ENCODE measurements at regions not wholly inside any gene's neighbourhood (a gene's known extent, or its start where the extent isn't known, plus 50 kb on each side); places are given as distances from the start of the nearest gene placed in this dataset.

- Mint-ChIP-seq H3K36me3 (ENCODE audit: low read depth, unreplicated experiment) (no peaks in the 10 kb centered on the region), H3K4me3 (ENCODE audit: unreplicated experiment) (no peak overlapping the region), H3K27ac (ENCODE audit: unreplicated experiment) (no peak overlapping the region), H3K9me3 (ENCODE audit: unreplicated experiment) (no peaks in the 10 kb centered on the region), H3K27me3 (ENCODE audit: unreplicated experiment) (no peaks in the 10 kb centered on the region), H3K4me1 (ENCODE audit: unreplicated experiment) (no peaks in the 10 kb centered on the region)
- TF ChIP-seq, protein P1, sequence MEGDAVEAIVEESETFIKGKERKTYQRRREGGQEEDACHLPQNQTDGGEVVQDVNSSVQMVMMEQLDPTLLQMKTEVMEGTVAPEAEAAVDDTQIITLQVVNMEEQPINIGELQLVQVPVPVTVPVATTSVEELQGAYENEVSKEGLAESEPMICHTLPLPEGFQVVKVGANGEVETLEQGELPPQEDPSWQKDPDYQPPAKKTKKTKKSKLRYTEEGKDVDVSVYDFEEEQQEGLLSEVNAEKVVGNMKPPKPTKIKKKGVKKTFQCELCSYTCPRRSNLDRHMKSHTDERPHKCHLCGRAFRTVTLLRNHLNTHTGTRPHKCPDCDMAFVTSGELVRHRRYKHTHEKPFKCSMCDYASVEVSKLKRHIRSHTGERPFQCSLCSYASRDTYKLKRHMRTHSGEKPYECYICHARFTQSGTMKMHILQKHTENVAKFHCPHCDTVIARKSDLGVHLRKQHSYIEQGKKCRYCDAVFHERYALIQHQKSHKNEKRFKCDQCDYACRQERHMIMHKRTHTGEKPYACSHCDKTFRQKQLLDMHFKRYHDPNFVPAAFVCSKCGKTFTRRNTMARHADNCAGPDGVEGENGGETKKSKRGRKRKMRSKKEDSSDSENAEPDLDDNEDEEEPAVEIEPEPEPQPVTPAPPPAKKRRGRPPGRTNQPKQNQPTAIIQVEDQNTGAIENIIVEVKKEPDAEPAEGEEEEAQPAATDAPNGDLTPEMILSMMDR (IDR thresholded peaks at IDR 0.05; ENCODE audit: unreplicated experiment): no peak
- DNase-seq (ENCODE audit: low spot score): no peak
Observed at GRCh38 chr11:104630352-104630751, 267.9 kb downstream of the CASP12 start.

GRCh38 chr11:104625246-104625645 is 273.0 kb downstream of the CASP12 start:
- no peak overlapping the region for H3K4me3 Mint-ChIP-seq (ENCODE audit: unreplicated experiment)
- no peak for DNase-seq (ENCODE audit: low spot score)
- no peaks in the 10 kb centered on the region for H3K27me3 Mint-ChIP-seq (ENCODE audit: unreplicated experiment)
- no peaks in the 10 kb centered on the region for H3K36me3 Mint-ChIP-seq (ENCODE audit: low read depth, unreplicated experiment)
- no peak overlapping the region for H3K27ac Mint-ChIP-seq (ENCODE audit: unreplicated experiment)
- H3K9me3 Mint-ChIP-seq (ENCODE audit: unreplicated experiment): no peaks in the 10 kb centered on the region
- peaks cover 9% of the 10 kb centered on the region for H3K4me1 Mint-ChIP-seq (ENCODE audit: unreplicated experiment)
- TF ChIP-seq, protein P1 (IDR thresholded peaks at IDR 0.05; ENCODE audit: unreplicated experiment): no peak

- Mint-ChIP-seq H3K27me3 (ENCODE audit: unreplicated experiment) (no peaks in the 10 kb centered on the region), H3K36me3 (ENCODE audit: low read depth, unreplicated experiment) (no peaks in the 10 kb centered on the region), H3K27ac (ENCODE audit: unreplicated experiment) (no peak overlapping the region), H3K4me3 (ENCODE audit: unreplicated experiment) (no peak overlapping the region), H3K9me3 (ENCODE audit: unreplicated experiment) (no peaks in the 10 kb centered on the region), H3K4me1 (ENCODE audit: unreplicated experiment) (peaks cover 9% of the 10 kb centered on the region)
- no peak for DNase-seq (ENCODE audit: low spot score)
- TF ChIP-seq, protein P1 (IDR thresholded peaks at IDR 0.05; ENCODE audit: unreplicated experiment): no peak
Observed at GRCh38 chr11:104624021-104624420, 274.2 kb downstream of the CASP12 start.

- no peak for DNase-seq (ENCODE audit: low spot score)
- H3K4me1 Mint-ChIP-seq (ENCODE audit: unreplicated experiment): peaks cover 12% of the 10 kb centered on the region
- no peak overlapping the region for H3K27ac Mint-ChIP-seq (ENCODE audit: unreplicated experiment)
- no peaks in the 10 kb centered on the region for H3K36me3 Mint-ChIP-seq (ENCODE audit: low read depth, unreplicated experiment)
- H3K27me3 Mint-ChIP-seq (ENCODE audit: unreplicated experiment): no peaks in the 10 kb centered on the region
- H3K9me3 Mint-ChIP-seq (ENCODE audit: unreplicated experiment): no peaks in the 10 kb centered on the region
- no peak overlapping the region for H3K4me3 Mint-ChIP-seq (ENCODE audit: unreplicated experiment)
- TF ChIP-seq, protein P1 (IDR thresholded peaks at IDR 0.05; ENCODE audit: unreplicated experiment): no peak
Observed at GRCh38 chr11:104623518-104623917, 274.7 kb downstream of the CASP12 start.

GRCh38 chr11:104620991-104621390 is 277.3 kb downstream of the CASP12 start:
- TF ChIP-seq, protein P1 (IDR thresholded peaks at IDR 0.05; ENCODE audit: unreplicated experiment): no peak
- Mint-ChIP-seq H3K4me3 (ENCODE audit: unreplicated experiment) (no peak overlapping the region), H3K9me3 (ENCODE audit: unreplicated experiment) (no peaks in the 10 kb centered on the region), H3K27me3 (ENCODE audit: unreplicated experiment) (no peaks in the 10 kb centered on the region), H3K4me1 (ENCODE audit: unreplicated experiment) (peaks cover 14% of the 10 kb centered on the region), H3K27ac (ENCODE audit: unreplicated experiment) (no peak overlapping the region), H3K36me3 (ENCODE audit: low read depth, unreplicated experiment) (no peaks in the 10 kb centered on the region)
- DNase-seq (ENCODE audit: low spot score): no peak
